ENCODE measurements at regions not wholly inside any gene's neighbourhood (a gene's known extent, or its start where the extent isn't known, plus 50 kb on each side); places are given as distances from the start of the nearest gene placed in this dataset.

- TF ChIP-seq CTCF (IDR thresholded peaks at IDR 0.05) (no peak), ZFX (IDR thresholded peaks at IDR 0.05; ENCODE audit: borderline replicate concordance) (no peak)
Measured at GRCh38 chr10:78338717-78339116, 305.1 kb downstream of the RPS24 start.

All from 22Rv1 (cell line).